Panc1 (cell line): ENCODE measurements at regions not wholly inside any gene's neighbourhood (a gene's known extent, or its start where the extent isn't known, plus 50 kb on each side); places are given as distances from the start of the nearest gene placed in this dataset.
"Not testable (repeated sequence)": the region's sequence is repeated elsewhere in the genome, so short reads cannot be mapped to it uniquely, and the experiment has no call there.

Experiments
- ATAC-seq: fragments of 200-7000 bp; cut with Tn5 transposase; 2 replicates; pipeline ENCODE4 v1.9.1; 2020; ENCODE audit warnings: mild to moderate bottlenecking, moderate library complexity
- BruUV-seq: library from RNA; stranded (reverse); fragments of 400-500 nt; replicated peaks from 2 replicates; lab custom pipeline; 2021; lab: Mats Ljungman, UMichigan
- CTCF ChIA-PET: fragments of 300-600 bp; sonication (Branson Sonifier 250); formaldehyde crosslinking; loops from one replicate; lab custom pipeline; 2022; ENCODE audit warnings: antibody characterized with exemption; lab: Charles Lee
- POLR2A ChIA-PET: fragments of 300-600 bp; sonication (Branson Sonifier 250); formaldehyde crosslinking; loops from one replicate; lab custom pipeline; 2022; ENCODE audit warnings: antibody characterized with exemption; lab: Charles Lee
- DNase-seq: peaks from one replicate; pipeline ENCODE4 v3.0.0-alpha.2; 2010; ENCODE audit warnings: low read depth, low spot score
- H3K27ac ChIP-seq: 2 replicates; pipeline ENCODE4 v1.5.1; 2011; ENCODE audit warnings: mild to moderate bottlenecking, low read length, inconsistent platforms
- H3K27me3 ChIP-seq: fragments of 200-500 bp; sonication (Bioruptor generic); 2 replicates; pipeline ENCODE4 v1.6.0; 2014; ENCODE audit warnings: low read length, inconsistent platforms; ENCODE audit not compliant: control insufficient read depth, insufficient read depth
- H3K36me3 ChIP-seq: fragments of 200-500 bp; sonication (Bioruptor generic); 2 replicates; pipeline ENCODE4 v1.5.1; 2014; ENCODE audit warnings: inconsistent platforms, mild to moderate bottlenecking, low read length, moderate library complexity; ENCODE audit not compliant: control insufficient read depth, insufficient read depth
- H3K4me1 ChIP-seq: 2 replicates; pipeline ENCODE4 v1.5.1; 2011; ENCODE audit warnings: inconsistent platforms, mild to moderate bottlenecking, low read length, moderate library complexity; ENCODE audit not compliant: control insufficient read depth, insufficient read depth
- H3K4me3 ChIP-seq, 2 experiments: 2 replicates each; pipeline ENCODE4 v1.5.1; 2011 to 2012; ENCODE audit warnings: low read depth in 2 of 2, low read length in 2 of 2, mild to moderate bottlenecking in 2 of 2, inconsistent platforms in 1 of 2, moderate library complexity in 1 of 2
- H3K9me3 ChIP-seq: fragments of 200-500 bp; sonication (Bioruptor generic); 2 replicates; pipeline ENCODE4 v1.5.1; 2014; ENCODE audit warnings: low read depth, mild to moderate bottlenecking, inconsistent platforms, low read length, moderate library complexity; ENCODE audit not compliant: control insufficient read depth, insufficient read depth
- POLR2AphosphoS5 ChIP-seq: IDR thresholded peaks from 2 replicates; pipeline ENCODE4 v1.6.1; 2012; ENCODE audit warnings: mild to moderate bottlenecking, low read depth, low read length, moderate library complexity
- SIN3A ChIP-seq: IDR thresholded peaks from 2 replicates; pipeline ENCODE4 v1.6.1; 2012; ENCODE audit warnings: low read depth, mild to moderate bottlenecking, low read length, moderate library complexity, borderline replicate concordance; ENCODE audit not compliant: insufficient read depth
- TCF7L2 ChIP-seq: IDR thresholded peaks from 2 replicates; pipeline ENCODE4 v1.6.1; 2011; ENCODE audit warnings: mild to moderate bottlenecking, low read depth, low read length, inconsistent platforms
- in situ Hi-C: cut with HindIII; loops from 2 replicates; pipeline ENCODE4 v1.10.0; 2016; ENCODE audit warnings: low sequenced_read_pairs, low pct_unique_long_range_greater_than_20kb
- intact Hi-C: fragments of 100-400 bp; cut with micrococcal nuclease; formaldehyde crosslinking; loops from one replicate; pipeline ENCODE4 v1.10.0; 2022; ENCODE audit not compliant: unreplicated experiment
- TF ChIP-seq, protein P1 (sequence below), 2 experiments: IDR thresholded peaks; 2 replicates each; pipeline ENCODE4 v1.6.1; 2011 to 2012; ENCODE audit warnings: low read depth in 2 of 2, control low read depth in 1 of 2, low read length in 1 of 2, mild to moderate bottlenecking in 1 of 2, moderate library complexity in 1 of 2; ENCODE audit not compliant: insufficient read depth in 1 of 2
- TF ChIP-seq, protein P2 (sequence below): fragments of 450-650 bp; IDR thresholded peaks from 2 replicates; pipeline ENCODE4 v1.5.1; 2017; ENCODE audit warnings: mild to moderate bottlenecking

DNA sequence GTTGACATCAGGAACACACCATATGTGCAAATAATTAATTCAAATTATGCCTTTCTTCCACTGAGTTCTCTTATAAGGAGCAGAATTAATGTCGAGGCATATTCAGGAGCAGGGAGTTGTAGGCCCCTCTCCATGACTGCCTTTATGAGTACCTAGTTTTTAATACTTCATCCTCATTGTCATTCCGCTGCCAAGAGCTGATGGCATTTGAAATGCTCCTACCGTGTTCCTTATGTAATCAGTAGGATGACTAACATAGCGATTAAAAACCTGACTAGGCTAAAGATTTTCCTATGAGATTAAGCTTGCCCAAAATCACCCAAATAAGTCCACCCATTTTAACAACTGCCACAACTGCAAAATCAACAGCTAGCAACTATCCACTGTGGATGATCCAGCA lies 220.6 kb downstream of the DHX15 start:
- ATAC-seq (no peak), DNase-seq (no peak)
- intact Hi-C loops (no loop called here), in situ Hi-C loops (no loop called here)
- no peak overlapping the region for H3K4me3 ChIP-seq
- ChIA-PET POLR2A (no interaction called here), CTCF (no interaction called here)
- TF ChIP-seq, protein P1, sequence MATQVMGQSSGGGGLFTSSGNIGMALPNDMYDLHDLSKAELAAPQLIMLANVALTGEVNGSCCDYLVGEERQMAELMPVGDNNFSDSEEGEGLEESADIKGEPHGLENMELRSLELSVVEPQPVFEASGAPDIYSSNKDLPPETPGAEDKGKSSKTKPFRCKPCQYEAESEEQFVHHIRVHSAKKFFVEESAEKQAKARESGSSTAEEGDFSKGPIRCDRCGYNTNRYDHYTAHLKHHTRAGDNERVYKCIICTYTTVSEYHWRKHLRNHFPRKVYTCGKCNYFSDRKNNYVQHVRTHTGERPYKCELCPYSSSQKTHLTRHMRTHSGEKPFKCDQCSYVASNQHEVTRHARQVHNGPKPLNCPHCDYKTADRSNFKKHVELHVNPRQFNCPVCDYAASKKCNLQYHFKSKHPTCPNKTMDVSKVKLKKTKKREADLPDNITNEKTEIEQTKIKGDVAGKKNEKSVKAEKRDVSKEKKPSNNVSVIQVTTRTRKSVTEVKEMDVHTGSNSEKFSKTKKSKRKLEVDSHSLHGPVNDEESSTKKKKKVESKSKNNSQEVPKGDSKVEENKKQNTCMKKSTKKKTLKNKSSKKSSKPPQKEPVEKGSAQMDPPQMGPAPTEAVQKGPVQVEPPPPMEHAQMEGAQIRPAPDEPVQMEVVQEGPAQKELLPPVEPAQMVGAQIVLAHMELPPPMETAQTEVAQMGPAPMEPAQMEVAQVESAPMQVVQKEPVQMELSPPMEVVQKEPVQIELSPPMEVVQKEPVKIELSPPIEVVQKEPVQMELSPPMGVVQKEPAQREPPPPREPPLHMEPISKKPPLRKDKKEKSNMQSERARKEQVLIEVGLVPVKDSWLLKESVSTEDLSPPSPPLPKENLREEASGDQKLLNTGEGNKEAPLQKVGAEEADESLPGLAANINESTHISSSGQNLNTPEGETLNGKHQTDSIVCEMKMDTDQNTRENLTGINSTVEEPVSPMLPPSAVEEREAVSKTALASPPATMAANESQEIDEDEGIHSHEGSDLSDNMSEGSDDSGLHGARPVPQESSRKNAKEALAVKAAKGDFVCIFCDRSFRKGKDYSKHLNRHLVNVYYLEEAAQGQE (IDR thresholded peaks at IDR 0.05; ENCODE audit: insufficient read depth in 1 of 2, low read depth in 2 of 2, low read length in 1 of 2): no peak
- TF ChIP-seq TCF7L2 (no peak), SIN3A (no peak), POLR2AphosphoS5 (no peak)
- TF ChIP-seq, protein P2, sequence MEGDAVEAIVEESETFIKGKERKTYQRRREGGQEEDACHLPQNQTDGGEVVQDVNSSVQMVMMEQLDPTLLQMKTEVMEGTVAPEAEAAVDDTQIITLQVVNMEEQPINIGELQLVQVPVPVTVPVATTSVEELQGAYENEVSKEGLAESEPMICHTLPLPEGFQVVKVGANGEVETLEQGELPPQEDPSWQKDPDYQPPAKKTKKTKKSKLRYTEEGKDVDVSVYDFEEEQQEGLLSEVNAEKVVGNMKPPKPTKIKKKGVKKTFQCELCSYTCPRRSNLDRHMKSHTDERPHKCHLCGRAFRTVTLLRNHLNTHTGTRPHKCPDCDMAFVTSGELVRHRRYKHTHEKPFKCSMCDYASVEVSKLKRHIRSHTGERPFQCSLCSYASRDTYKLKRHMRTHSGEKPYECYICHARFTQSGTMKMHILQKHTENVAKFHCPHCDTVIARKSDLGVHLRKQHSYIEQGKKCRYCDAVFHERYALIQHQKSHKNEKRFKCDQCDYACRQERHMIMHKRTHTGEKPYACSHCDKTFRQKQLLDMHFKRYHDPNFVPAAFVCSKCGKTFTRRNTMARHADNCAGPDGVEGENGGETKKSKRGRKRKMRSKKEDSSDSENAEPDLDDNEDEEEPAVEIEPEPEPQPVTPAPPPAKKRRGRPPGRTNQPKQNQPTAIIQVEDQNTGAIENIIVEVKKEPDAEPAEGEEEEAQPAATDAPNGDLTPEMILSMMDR: no peak
- H3K27ac ChIP-seq: no peak overlapping the region
- no peaks in the 10 kb centered on the region for H3K9me3 ChIP-seq
- no peaks in the 10 kb centered on the region; the same call in 1 of the 2 replicates for H3K27me3 ChIP-seq
- no peaks in the 10 kb centered on the region for H3K36me3 ChIP-seq
- BruUV-seq: no TSS peak
- no peaks in the 10 kb centered on the region for H3K4me1 ChIP-seq

DNA sequence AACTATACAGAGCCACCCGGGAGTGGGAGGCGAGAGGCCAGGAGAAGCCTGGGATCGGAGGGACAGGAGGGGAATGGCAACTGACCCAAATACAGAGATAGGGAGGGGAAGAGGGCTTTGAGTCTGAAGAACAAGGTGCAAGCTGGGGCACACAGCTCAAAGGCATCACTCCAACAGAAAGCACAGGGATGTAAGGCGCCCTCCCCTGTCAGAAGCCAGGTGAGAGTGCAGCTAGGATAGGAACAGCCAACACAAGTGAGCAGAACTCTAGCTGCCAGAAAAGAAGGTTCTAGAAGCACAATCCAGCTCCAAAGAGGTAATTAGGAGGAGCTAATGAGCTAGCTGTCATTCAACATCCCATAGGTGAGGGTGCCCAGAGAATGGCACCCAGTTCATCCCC lies 232.2 kb downstream of the DHX15 start:
- TF ChIP-seq POLR2AphosphoS5: no peak
- TF ChIP-seq TCF7L2: no peak
- TF ChIP-seq, protein P2: no peak
- TF ChIP-seq, protein P1 (IDR thresholded peaks at IDR 0.05; ENCODE audit: insufficient read depth in 1 of 2, low read depth in 2 of 2, low read length in 1 of 2): no peak
- TF ChIP-seq SIN3A: no peak
- H3K9me3 ChIP-seq: no peaks in the 10 kb centered on the region
- no peak overlapping the region for H3K27ac ChIP-seq
- POLR2A ChIA-PET: no interaction called here
- H3K4me3 ChIP-seq: no peak overlapping the region
- BruUV-seq: no TSS peak
- no peaks in the 10 kb centered on the region for H3K27me3 ChIP-seq
- no peaks in the 10 kb centered on the region for H3K36me3 ChIP-seq
- intact Hi-C loops (no loop called here), in situ Hi-C loops (no loop called here)
- ATAC-seq: no peak
- DNase-seq: no peak
- H3K4me1 ChIP-seq: no peaks in the 10 kb centered on the region
- CTCF ChIA-PET: no interaction called here

DNA sequence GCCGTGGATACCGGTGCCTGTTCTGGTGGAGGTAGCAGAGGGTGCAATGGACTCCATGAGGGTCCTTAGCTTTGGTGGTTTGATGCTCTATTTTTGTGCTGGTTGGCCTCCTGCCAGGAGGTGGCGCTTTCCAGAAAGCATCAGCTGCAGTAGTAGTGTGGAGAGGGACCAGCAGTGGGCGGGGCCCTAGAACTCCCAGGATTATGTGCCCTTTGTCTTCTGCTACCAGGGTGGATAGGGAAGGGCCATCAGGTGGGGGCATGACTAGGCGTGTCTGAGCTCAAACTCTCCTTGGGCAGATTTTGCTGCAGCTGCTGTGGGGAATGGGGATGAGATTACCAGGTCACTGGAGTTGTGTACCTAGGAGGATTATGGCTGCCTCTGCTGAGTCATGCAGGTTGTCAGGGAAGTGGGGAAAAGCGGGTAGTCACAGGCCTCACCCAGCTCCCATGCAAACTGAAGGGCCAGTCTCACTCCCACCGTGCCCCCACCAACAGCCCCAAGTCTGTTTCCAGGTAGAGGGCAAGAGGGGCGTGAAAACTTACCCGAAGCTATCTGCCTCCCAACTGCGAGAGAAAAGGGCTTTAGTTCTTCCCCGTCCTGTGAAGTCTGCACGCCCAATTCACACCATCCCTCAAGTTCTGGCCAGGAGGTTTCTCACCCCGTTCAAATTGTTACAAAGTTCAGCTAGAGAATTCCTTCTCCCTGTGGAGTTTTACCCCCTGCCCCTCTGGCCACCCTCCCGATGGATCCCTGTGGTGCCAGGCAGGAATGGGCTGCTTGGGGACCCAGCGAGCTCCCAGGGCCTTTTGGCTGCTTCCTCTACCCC lies 235.0 kb downstream of the DHX15 start:
- in situ Hi-C loops, H3K4me3 ChIP-seq, POLR2A ChIA-PET, CTCF ChIA-PET, BruUV-seq, H3K9me3 ChIP-seq, H3K36me3 ChIP-seq, H3K4me1 ChIP-seq, H3K27ac ChIP-seq, H3K27me3 ChIP-seq, ATAC-seq, intact Hi-C loops, DNase-seq: not testable (repeated sequence)
